PC-9 (cell line): ENCODE measurements at regions not wholly inside any gene's neighbourhood (a gene's known extent, or its start where the extent isn't known, plus 50 kb on each side); places are given as distances from the start of the nearest gene placed in this dataset.
"Not testable (repeated sequence)": the region's sequence is repeated elsewhere in the genome, so short reads cannot be mapped to it uniquely, and the experiment has no call there.

Experiments used
- CTCF ChIP-seq: fragments of 200-600 bp; sonication (generic); conservative IDR thresholded peaks from 2 replicates; pipeline ENCODE4 v1.6.1; 2017; ENCODE audit warnings: mixed run types, antibody characterized with exemption, mild to moderate bottlenecking, moderate library complexity
- EZH2 ChIP-seq: fragments of 200-600 bp; sonication (generic); IDR thresholded peaks from 2 replicates; pipeline ENCODE4 v1.8.0; 2017; ENCODE audit warnings: antibody characterized with exemption, low read depth

GRCh38 chr7:6988608-6989007 is 162.5 kb upstream of the CCZ1B start:
- TF ChIP-seq CTCF, EZH2: not testable (repeated sequence)
